Small intestine (tissue), 7 donors: ENCODE measurements at regions not wholly inside any gene's neighbourhood (a gene's known extent, or its start where the extent isn't known, plus 50 kb on each side); places are given as distances from the start of the nearest gene placed in this dataset.

Experiments used
- DNase-seq, 2 donors: peaks; one replicate each; pipeline versions ENCODE4 v3.0.0 to v3.0.0-alpha.2; 2013
- FAIRE-seq: peaks from 2 replicates; lab custom pipeline; 2012; peaks lifted over from hg19 to GRCh38; lab: Jason Lieb, UNC
- H3K27ac ChIP-seq, 3 donors: one replicate each; pipeline ENCODE4 v1.5.1; 2013; ENCODE audit warnings: low read length in 2 of 3, mild to moderate bottlenecking in 2 of 3, control low read depth in 1 of 3, inconsistent platforms in 1 of 3, low read depth in 1 of 3, moderate library complexity in 1 of 3
- H3K27me3 ChIP-seq, 3 donors: one replicate each; pipeline ENCODE4 v1.6.1; 2013; ENCODE audit warnings: low read length in 3 of 3, inconsistent platforms in 1 of 3; ENCODE audit not compliant: control insufficient read depth in 3 of 3, insufficient read depth in 3 of 3
- H3K36me3 ChIP-seq, 3 donors: one replicate each; pipeline ENCODE4 v1.6.1; 2013; ENCODE audit warnings: low read length in 3 of 3, inconsistent platforms in 1 of 3, low read depth in 1 of 3, mild to moderate bottlenecking in 1 of 3, moderate library complexity in 1 of 3; ENCODE audit not compliant: control insufficient read depth in 3 of 3, insufficient read depth in 2 of 3
- H3K4me1 ChIP-seq, 3 donors: one replicate each; pipeline ENCODE4 v1.6.1; 2013; ENCODE audit warnings: low read length in 2 of 3, inconsistent platforms in 1 of 3, low read depth in 1 of 3, mild to moderate bottlenecking in 1 of 3, moderate library complexity in 1 of 3; ENCODE audit not compliant: control insufficient read depth in 3 of 3, insufficient read depth in 2 of 3
- H3K4me3 ChIP-seq, 3 donors: one replicate each; pipeline ENCODE4 v1.5.1; 2013; ENCODE audit warnings: low read length in 3 of 3, control low read depth in 1 of 3, inconsistent platforms in 1 of 3, low read depth in 1 of 3, mild to moderate bottlenecking in 1 of 3, moderate library complexity in 1 of 3
- H3K9me3 ChIP-seq, 2 donors: one replicate each; pipeline ENCODE4 v1.6.1; 2013; ENCODE audit warnings: low read depth in 1 of 2, low read length in 1 of 2; ENCODE audit not compliant: control insufficient read depth in 2 of 2, insufficient read depth in 1 of 2
- WGBS, 3 donors: extraction: QIAGEN DNeasy Blood & Tissue Kit; methylation state at CpG; one replicate each; pipeline ENCODE4 v1.1.7; 2013; 5-methylcytosine and 5-hydroxymethylcytosine counted together
- donor health status: healthy with polysubstance abuse.
- donor health status: control.
- donor health status: control.
- donor health status: Bipolar disorder and iron deficiency.
- donor health status: healthy.

DNA sequence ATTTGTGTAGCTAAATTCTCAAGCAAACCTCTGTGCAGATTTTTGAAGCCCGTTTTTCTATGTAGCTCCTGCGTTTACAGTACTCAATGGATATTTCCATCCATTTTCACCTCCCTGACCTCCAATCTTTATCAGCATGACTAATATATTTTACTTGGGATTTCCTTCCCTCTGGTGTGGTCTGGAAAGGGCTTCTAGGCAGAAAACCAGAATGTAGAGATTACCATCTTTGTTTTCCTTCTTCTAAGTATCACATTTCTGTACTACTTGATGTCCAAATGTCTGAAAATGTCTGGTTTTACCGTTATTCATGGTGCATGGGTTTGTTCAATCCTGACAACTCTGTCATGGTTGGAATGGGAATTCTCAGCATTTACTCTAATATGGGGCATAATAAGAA, 907.6 kb upstream of the FLRT2 start:
- Histone ChIP-seq H3K4me1 (no peaks in the 10 kb centered on the region), H3K9me3 (no peaks in the 10 kb centered on the region), H3K27me3 (no peaks in the 10 kb centered on the region), H3K27ac (no peak overlapping the region), H3K36me3 (no peaks in the 10 kb centered on the region), H3K4me3 (no peak overlapping the region)
- DNase-seq, result no peak
- FAIRE-seq, result no peak
- 41 to 60% (median 43%) methylated on average over 3 of the region's 3 CpGs for WGBS, 3 donors

DNA sequence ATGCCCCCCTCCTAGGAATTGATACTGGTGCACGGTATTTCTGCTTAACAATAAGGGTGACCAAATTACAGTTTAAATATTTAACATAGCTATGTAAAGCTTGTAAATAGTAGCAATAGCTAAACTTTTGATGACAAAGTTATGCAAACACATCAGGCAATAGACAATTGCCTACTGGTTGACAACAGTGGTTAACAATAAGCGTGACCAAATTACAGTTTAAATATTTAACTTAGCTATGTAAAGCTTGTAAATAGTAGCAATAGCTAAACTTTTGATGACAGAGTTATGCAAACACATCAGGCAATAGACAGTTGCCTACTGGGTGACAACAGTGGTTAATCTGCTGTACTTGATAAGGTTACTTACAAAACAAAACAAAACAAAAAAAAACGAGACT, 886.5 kb upstream of the FLRT2 start:
- no peak overlapping the region for H3K4me3 ChIP-seq
- whole genome bisulfite sequencing, 3 donors, result 22 to 44% (median 27%) methylated on average over 3 of the region's 3 CpGs

DNA sequence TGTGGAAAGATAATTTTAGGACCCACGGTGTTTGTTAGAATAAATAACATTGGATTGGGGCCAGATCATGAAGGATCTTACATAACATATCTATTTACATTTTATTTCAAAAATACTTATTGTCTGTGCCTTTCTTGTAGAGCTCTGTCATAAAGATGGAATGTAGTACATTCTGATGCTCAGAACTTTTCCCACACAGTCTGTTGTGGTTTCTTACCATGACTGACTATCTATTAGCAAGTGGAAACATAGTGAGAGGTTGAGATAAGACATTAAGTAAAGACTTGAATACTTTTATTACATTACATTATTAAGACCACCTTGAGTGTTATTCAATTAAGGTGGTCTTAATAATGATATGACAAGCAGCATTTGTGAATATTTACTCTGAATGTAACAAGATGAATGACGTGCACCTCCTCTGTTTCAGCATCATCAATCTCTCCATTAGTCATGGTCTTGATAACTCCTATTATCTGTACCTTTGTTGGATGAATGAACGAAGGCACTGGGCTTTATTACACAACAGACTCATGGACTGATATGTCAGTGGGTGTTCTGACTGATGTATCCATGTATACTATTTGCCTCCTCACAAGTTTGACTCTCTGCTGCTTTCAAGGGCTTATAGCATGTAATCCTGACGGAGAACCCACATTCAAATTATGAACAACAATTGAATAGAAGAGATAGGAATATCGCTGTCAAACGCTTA, 883.0 kb upstream of the FLRT2 start:
- DNase-seq, result no peak
- no peak overlapping the region for H3K27ac ChIP-seq
- no peaks in the 10 kb centered on the region for H3K4me1 ChIP-seq
- no peaks in the 10 kb centered on the region for H3K9me3 ChIP-seq
- 68 to 74% (median 74%) methylated on average over 6 of the region's 6 CpGs for WGBS, 3 donors
- no peak for FAIRE-seq
- no peak overlapping the region for H3K4me3 ChIP-seq
- H3K36me3 ChIP-seq, result no peaks in the 10 kb centered on the region
- H3K27me3 ChIP-seq, result no peaks in the 10 kb centered on the region

More for the DNA sequence above, 886.5 kb upstream of the FLRT2 start:
- Histone ChIP-seq H3K4me1 (no peaks in the 10 kb centered on the region), H3K36me3 (no peaks in the 10 kb centered on the region), H3K9me3 (no peaks in the 10 kb centered on the region), H3K27ac (no peak overlapping the region), H3K27me3 (no peaks in the 10 kb centered on the region)
- FAIRE-seq (no peak), DNase-seq (no peak)

DNA sequence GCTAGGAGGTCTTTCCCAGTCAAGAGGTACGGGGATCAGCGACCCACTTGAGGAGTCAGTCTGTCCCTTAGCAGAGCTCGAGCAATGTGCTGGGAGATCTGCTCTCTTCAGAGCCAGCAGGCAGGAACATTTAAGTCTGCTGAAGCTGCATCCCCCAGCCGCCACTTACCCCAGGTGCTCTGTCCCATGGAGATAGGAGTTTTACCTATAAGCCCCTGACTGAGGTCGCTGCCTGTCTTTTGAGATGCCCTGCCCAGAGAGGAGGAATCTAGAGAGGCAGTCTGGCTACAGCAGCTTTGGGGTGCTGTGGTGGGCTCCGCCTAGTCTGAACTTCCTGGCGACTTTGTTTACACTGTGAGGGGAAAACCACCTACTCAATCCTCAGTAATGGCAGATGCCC, 874.9 kb upstream of the FLRT2 start:
- Histone ChIP-seq H3K9me3 (peaks cover 1 to 2% of the 10 kb centered on the region in 2 donors), H3K27me3 (no peaks in the 10 kb centered on the region), H3K36me3 (no peaks in the 10 kb centered on the region), H3K4me3 (no peak overlapping the region), H3K4me1 (no peaks in the 10 kb centered on the region), H3K27ac (no peak overlapping the region)
- 81 to 90% (median 81%) methylated on average over 7 of the region's 7 CpGs for WGBS, 3 donors
- FAIRE-seq (no peak), DNase-seq (no peak)

DNA sequence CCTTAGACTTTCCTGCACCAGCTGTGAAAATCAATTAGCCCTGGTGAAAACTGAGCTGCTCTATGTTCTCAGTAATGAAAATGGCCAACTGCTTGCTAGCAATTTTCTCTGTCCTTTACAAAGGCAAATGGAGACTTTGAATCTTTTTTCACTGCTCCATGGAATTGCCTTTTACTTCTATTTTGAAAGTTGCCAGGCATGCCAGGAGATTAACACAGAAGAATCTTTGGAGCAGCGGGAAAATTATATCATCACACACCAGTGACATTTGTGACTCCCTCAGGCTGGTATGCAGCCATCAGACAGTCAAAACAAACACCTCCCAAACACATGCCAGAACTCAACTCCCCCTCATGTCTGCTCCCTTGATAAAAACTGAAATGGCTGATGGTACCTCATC, 872.0 kb upstream of the FLRT2 start:
- Histone ChIP-seq H3K27ac (no peak overlapping the region), H3K4me3 (no peak overlapping the region), H3K4me1 (no peaks in the 10 kb centered on the region), H3K27me3 (no peaks in the 10 kb centered on the region), H3K36me3 (no peaks in the 10 kb centered on the region), H3K9me3 (peaks cover 1 to 2% of the 10 kb centered on the region in 2 donors)
- FAIRE-seq (no peak), DNase-seq (no peak)
- 43 to 60% (median 48%) methylated on average over 1 of the region's 1 CpG for WGBS, 3 donors

DNA sequence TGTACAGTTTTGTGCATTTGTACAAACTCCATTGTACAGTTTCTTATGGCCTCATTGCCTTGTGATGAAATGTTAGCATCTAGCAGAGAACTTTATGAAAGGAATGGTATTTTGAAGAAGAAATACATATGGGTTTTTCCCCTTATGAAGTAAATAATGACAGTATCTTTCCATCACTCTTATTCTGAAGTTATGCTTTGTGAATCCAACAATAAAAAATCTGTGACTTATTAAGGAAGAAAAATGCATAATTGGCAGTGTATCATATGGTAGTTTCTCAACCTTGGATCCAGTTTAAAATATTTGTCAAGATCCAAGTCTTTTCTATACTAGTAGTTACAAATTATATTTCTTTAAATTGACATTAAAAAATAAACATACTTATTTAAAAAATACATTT, 859.1 kb upstream of the FLRT2 start:
- Histone ChIP-seq H3K27ac (no peak overlapping the region), H3K4me1 (no peaks in the 10 kb centered on the region), H3K36me3 (no peaks in the 10 kb centered on the region), H3K9me3 (peaks cover 0 to 2% of the 10 kb centered on the region in 2 donors), H3K27me3 (no peaks in the 10 kb centered on the region), H3K4me3 (no peak overlapping the region)
- no peak for FAIRE-seq
- DNase-seq, result no peak

DNA sequence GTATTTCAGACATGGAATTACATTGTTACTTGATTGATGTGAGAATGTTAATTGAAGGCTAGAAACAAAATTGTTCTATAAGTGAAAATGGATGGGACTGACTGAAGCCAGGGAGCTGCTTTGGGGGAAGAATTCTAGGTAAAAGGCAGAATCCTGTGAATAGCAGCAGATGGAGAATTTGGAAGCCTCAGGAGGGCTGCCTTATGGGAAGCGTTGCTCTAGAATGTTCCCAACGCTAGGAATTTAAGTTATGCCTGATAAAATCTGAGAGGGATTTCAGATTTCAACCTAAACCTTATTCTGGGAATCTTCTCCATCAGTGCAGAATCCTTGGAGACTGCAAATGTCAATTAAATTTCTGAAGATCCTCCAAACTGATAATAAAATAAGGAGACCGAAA, 858.2 kb upstream of the FLRT2 start:
- Histone ChIP-seq H3K27ac (no peak overlapping the region), H3K4me1 (no peaks in the 10 kb centered on the region), H3K9me3 (no peaks in the 10 kb centered on the region), H3K27me3 (no peaks in the 10 kb centered on the region), H3K4me3 (no peak overlapping the region), H3K36me3 (no peaks in the 10 kb centered on the region)
- WGBS, 3 donors, result 54 to 82% (median 82%) methylated on average over 3 of the region's 3 CpGs
- DNase-seq (no peak), FAIRE-seq (no peak)

DNA sequence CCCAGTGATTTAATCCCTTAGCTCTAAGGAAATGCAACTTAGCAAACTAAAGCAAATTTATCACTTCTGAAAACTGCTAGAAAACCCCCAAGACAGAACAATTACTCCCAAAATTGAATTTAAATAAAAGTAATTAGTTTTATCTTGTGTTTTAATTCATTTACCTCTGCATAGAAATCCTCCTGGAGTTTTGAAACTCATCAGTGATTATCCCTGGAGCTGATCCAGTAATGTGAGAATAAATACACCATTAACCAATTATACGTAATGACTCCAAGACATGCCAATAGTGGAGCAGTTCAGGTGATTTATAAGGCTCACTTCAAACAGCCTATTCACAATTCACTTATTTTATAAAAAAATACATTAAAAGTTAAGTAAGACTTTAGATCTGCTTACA, 855.3 kb upstream of the FLRT2 start:
- WGBS, 3 donors, result 64 to 82% (median 69%) methylated on average over 1 of the region's 1 CpG
- no peak overlapping the region for H3K27ac ChIP-seq
- no peaks in the 10 kb centered on the region for H3K27me3 ChIP-seq
- H3K4me3 ChIP-seq, result no peak overlapping the region
- no peak for DNase-seq
- H3K9me3 ChIP-seq, result no peaks in the 10 kb centered on the region
- FAIRE-seq, result no peak
- H3K4me1 ChIP-seq, result no peaks in the 10 kb centered on the region
- no peaks in the 10 kb centered on the region for H3K36me3 ChIP-seq

DNA sequence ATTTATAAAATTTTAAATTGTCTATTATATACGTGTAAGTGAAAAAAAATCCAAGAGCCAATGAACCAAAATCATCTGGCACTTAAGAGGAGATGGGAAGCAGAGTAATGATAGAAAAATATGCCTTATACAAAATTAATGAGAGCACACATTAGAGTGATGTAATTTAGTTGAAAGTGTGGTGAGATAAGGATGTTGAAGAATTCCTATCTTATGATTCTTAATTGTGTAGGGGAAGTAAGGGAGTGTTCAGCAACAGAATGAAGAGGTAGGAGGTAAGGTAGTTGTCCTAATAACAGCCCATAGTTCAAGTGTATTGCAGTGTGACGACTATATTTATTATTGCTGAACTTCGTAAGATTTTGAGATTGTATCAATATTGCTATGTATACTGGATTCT, 843.4 kb upstream of the FLRT2 start:
- WGBS, 3 donors, result 50 to 74% (median 53%) methylated on average over 3 of the region's 3 CpGs
- DNase-seq, result no peak
- H3K27ac ChIP-seq, result no peak overlapping the region
- no peak for FAIRE-seq
- H3K4me3 ChIP-seq, result no peak overlapping the region
- no peaks in the 10 kb centered on the region for H3K36me3 ChIP-seq
- H3K9me3 ChIP-seq, result no peaks in the 10 kb centered on the region
- no peaks in the 10 kb centered on the region for H3K4me1 ChIP-seq
- no peaks in the 10 kb centered on the region for H3K27me3 ChIP-seq
